ENCODE measurements at regions not wholly inside any gene's neighbourhood (a gene's known extent, or its start where the extent isn't known, plus 50 kb on each side); places are given as distances from the start of the nearest gene placed in this dataset.

DNA sequence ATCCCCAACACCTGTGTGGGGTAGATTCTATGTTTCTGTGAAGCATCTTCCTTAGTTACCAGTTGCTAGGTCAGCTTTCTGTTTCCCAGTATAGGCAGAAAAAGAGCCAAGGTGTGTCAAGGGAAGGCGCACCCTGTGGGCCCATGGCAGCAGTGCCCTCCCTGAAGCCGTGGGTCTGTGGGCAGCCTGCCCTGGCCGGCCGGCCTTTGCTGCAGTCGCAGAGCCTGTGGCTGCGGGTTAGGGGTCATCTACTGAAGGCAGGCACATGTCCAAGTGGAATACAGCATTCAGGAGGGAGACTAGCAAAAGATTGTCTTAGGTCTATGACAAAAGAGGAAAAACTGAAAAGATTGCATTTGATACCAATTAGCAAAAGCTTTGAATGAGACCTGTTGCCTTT lies 214.0 kb downstream of the IRS2 start:
- TF ChIP-seq, protein P1, sequence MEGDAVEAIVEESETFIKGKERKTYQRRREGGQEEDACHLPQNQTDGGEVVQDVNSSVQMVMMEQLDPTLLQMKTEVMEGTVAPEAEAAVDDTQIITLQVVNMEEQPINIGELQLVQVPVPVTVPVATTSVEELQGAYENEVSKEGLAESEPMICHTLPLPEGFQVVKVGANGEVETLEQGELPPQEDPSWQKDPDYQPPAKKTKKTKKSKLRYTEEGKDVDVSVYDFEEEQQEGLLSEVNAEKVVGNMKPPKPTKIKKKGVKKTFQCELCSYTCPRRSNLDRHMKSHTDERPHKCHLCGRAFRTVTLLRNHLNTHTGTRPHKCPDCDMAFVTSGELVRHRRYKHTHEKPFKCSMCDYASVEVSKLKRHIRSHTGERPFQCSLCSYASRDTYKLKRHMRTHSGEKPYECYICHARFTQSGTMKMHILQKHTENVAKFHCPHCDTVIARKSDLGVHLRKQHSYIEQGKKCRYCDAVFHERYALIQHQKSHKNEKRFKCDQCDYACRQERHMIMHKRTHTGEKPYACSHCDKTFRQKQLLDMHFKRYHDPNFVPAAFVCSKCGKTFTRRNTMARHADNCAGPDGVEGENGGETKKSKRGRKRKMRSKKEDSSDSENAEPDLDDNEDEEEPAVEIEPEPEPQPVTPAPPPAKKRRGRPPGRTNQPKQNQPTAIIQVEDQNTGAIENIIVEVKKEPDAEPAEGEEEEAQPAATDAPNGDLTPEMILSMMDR (conservative IDR thresholded peaks at IDR 0.05) = no peak
- no peak for TF ChIP-seq EZH2 (IDR thresholded peaks at IDR 0.05; ENCODE audit: low read depth)
